ENCODE measurements at regions not wholly inside any gene's neighbourhood (a gene's known extent, or its start where the extent isn't known, plus 50 kb on each side); places are given as distances from the start of the nearest gene placed in this dataset.

- DNase-seq (ENCODE audit: low spot score), result no peak
Measured at GRCh38 chr22:48897645-48898370, 929.9 kb downstream of the BRD1 start.

GRCh38 chr22:48896766-48897644 lies 930.7 kb downstream of the BRD1 start:
- DNase-seq (ENCODE audit: low spot score), result peak; percentile 40

- DNase-seq (ENCODE audit: low spot score), result no peak
Measured at GRCh38 chr22:48895831-48896765, 931.6 kb downstream of the BRD1 start.

- DNase-seq (ENCODE audit: low spot score), result no peak
Measured at GRCh38 chr22:48895336-48895735, 932.3 kb downstream of the BRD1 start.

DNA sequence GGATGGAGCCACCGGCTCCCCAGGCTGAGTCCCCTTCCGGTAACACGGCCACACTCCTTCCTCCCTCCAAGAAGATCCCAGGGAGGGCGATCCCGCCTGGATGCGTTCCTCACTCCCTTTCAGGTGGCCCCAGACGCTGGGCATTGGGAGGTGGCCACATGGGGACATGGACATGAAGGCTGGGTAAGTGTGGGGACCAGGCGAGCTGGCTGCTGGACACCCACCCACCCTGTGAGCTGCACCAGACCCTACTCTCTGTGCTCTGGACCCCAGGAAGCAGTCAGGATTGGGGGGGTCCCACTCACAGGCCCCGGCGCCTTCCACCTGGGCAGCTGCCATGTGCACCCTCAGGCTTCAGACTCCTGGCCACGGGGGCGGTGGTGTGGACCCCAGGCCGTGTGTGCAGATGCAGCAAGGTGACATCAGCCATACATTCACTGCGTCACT lies 932.8 kb downstream of the BRD1 start:
- no peak for DNase-seq (ENCODE audit: low spot score)

GRCh38 chr22:48894064-48894671 lies 933.5 kb downstream of the BRD1 start:
- DNase-seq (ENCODE audit: low spot score), result peak; percentile 47

DNA sequence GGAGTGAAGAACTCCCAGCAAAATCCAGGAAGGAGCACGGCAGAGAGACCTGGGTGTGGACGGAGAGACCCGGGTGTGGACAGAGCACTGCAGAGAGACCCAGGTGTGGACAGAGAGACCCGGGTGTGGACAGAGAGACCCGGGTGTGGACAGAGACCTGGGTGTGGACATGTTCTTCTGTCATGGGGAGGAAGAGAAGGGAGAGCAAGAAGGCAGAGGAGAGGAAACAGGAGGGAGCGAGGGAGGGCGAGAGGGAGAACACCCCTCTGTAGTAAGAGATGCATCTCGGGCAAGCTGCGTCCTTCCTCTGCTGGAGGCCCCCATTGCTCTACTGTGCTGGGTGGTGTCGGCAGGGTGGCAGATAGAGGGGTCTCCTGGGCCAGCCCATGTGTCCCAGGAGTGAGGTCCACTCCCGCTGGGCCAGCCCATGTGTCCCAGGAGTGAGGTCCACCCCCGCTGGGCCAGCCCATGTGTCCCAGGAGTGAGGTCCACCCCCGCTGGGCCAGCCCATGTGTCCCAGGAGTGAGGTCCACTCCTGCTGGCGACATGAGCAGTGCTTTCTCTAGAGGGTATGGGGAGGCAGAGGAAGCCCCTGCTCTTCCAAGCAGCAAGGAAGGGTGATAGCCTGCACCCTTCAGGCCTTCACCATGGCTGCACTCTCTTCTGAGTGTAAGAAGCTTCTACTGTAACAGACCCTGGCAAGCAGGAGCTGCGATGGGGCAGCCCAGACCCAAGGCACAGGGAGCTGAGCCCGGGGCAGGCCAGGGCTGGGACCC lies 934.2 kb downstream of the BRD1 start:
- peak; percentile 40 for DNase-seq (ENCODE audit: low spot score)

- DNase-seq (ENCODE audit: low spot score), result no peak
Measured at GRCh38 chr22:48892578-48893287, 934.9 kb downstream of the BRD1 start.

GRCh38 chr22:48891688-48892577 lies 935.7 kb downstream of the BRD1 start:
- no peak for DNase-seq (ENCODE audit: low spot score)

GRCh38 chr22:48890693-48891554 lies 936.7 kb downstream of the BRD1 start:
- peak; percentile 29 for DNase-seq (ENCODE audit: low spot score)

GRCh38 chr22:48889887-48890692 lies 937.6 kb downstream of the BRD1 start:
- peak; percentile 41 for DNase-seq (ENCODE audit: low spot score)

DNA sequence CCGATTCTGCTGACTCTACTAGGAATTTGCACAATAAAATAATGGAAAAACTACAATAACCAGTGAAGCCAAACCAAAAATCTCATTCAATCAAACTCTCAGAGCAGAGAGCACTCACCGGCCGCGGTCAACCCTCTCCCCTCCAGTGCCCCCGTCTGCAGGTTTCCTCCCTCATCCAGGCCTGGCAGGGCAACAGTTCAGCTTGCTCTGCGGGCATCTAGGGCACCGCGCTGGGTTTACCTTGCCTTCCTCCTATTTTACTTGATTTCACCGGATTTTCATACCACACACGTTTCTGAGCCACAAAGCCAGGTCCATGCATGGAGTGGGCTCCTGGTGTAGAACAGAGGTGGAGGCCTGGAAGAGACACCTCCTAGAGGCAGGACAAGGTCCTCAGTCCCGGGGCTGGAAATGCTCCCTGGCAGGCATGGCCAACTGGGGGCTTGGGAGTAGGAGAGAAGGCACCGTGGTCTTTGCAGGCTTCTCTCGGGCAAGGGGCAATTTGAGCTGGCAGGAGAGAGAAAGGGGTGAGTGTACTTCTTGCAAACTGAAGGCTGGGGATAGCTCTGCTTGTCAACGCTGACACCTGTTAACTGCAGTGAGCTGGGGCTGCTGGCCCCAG lies 938.4 kb downstream of the BRD1 start:
- DNase-seq (ENCODE audit: low spot score), result peak; percentile 21

GRCh38 chr22:48888466-48889208 lies 939.0 kb downstream of the BRD1 start:
- peak; percentile 32 for DNase-seq (ENCODE audit: low spot score)

DNA sequence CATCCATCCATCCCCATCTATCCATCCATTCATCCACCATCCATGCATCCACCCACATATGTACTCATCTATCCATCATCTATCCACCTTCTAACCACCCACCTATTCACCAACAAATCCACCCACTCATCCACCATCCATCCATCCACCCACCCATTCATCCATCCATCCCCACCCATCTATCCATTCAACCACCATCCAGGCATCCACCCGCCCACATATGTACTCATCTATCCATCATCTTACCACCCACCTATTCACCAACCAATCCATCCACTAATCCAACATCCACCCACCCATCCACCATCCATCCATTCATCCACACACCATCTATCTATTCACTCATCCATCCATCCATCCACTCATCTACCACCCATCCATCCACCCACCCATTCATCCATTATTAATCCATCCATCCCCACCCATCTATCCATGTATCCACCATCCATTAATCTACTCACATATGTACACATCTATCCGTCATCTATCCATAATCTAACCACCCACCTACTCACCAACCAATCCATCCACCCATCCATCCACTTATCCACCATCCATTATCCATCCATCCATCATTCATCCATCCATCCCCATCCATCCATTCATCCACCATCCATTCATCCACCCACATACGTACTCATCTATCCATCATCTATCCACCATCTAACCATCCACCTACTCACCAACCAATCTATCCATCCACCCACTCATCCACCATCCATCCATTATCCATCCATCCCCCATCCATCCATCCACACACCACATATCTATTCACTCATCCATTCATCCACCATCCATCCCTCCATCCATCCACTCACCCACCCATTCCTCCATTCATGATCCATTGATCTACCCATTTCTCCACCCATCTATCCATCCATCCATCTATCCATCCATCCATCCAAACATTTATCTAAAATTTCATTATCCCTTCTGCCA lies 940.0 kb downstream of the BRD1 start:
- DNase-seq (ENCODE audit: low spot score), result no peak
